ENCODE measurements at regions not wholly inside any gene's neighbourhood (a gene's known extent, or its start where the extent isn't known, plus 50 kb on each side); places are given as distances from the start of the nearest gene placed in this dataset.

- no peaks in the 10 kb centered on the region for H3K27me3 ChIP-seq (ENCODE audit: low read depth)
- no peak for DNase-seq
- H3K27ac ChIP-seq: no peak overlapping the region
- no peaks in the 10 kb centered on the region for H3K36me3 ChIP-seq
- TF ChIP-seq CTCF (IDR thresholded peaks at IDR 0.05): no peak
- no peak for ATAC-seq
- H3K9me3 ChIP-seq: no peaks in the 10 kb centered on the region
- intact Hi-C loops (cut with DNase I): no loop called here
- H3K4me1 ChIP-seq: no peaks in the 10 kb centered on the region
- H3K4me3 ChIP-seq: no peak overlapping the region
These were observed 711.8 kb upstream of the UBE2E2 start for GRCh38 chr3:22491344-22491743.

DNA sequence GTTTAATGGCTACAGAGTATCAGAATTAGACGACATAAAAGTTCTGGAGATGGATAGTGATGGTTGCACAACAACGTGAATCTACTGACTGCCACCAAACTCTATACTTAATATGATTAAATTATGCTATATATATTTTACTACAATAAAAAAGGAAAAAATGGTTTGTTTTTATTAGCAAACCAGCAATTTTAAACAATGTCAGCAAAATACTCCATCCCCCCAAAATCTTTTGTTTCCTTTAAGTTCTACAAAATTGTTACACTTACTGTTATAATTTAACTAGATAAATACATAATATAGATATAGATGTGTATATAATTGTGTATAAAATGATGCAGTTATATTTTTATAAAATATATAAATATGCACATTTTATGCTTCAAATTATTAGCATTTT lies 710.8 kb upstream of the UBE2E2 start:
- Histone ChIP-seq H3K27ac (no peak overlapping the region), H3K36me3 (no peaks in the 10 kb centered on the region), H3K4me3 (no peak overlapping the region), H3K9me3 (no peaks in the 10 kb centered on the region), H3K27me3 (ENCODE audit: low read depth) (no peaks in the 10 kb centered on the region), H3K4me1 (no peaks in the 10 kb centered on the region)
- intact Hi-C loops (cut with DNase I): no loop called here
- no peak for TF ChIP-seq CTCF (IDR thresholded peaks at IDR 0.05)
- ATAC-seq: no peak
- no peak for DNase-seq

- Histone ChIP-seq H3K27me3 (ENCODE audit: low read depth) (no peaks in the 10 kb centered on the region), H3K4me1 (no peaks in the 10 kb centered on the region), H3K36me3 (no peaks in the 10 kb centered on the region), H3K27ac (no peak overlapping the region), H3K9me3 (no peaks in the 10 kb centered on the region), H3K4me3 (no peak overlapping the region)
- DNase-seq (no peak), ATAC-seq (no peak)
- TF ChIP-seq CTCF (IDR thresholded peaks at IDR 0.05): no peak
- intact Hi-C loops (cut with DNase I): no loop called here
These were observed 707.9 kb upstream of the UBE2E2 start for GRCh38 chr3:22495241-22495640.

DNA sequence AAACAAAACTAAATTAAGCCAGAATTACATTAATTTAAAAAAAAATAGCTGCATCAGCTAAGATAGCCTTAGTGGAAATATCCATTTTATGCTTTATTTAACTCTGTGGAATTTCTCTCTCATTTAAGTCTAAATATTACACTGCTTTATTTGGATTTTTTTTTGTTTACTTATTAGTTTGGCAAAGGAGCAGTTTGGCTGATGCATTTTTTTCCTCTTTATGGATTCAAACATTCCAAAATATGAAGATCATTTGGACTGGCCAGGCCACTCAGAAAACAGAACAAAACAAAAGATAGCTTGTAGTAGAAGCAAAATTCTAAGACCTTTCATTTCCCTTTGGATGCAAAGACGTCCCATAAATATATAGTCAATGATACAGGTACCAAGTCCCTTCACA lies 707.3 kb upstream of the UBE2E2 start:
- H3K4me1 ChIP-seq: no peaks in the 10 kb centered on the region
- H3K9me3 ChIP-seq: no peaks in the 10 kb centered on the region
- ATAC-seq: no peak
- H3K27ac ChIP-seq: no peak overlapping the region
- no peaks in the 10 kb centered on the region for H3K27me3 ChIP-seq (ENCODE audit: low read depth)
- no peaks in the 10 kb centered on the region for H3K36me3 ChIP-seq
- intact Hi-C loops (cut with DNase I): no loop called here
- no peak for TF ChIP-seq CTCF (IDR thresholded peaks at IDR 0.05)
- DNase-seq: no peak
- no peak overlapping the region for H3K4me3 ChIP-seq

DNA sequence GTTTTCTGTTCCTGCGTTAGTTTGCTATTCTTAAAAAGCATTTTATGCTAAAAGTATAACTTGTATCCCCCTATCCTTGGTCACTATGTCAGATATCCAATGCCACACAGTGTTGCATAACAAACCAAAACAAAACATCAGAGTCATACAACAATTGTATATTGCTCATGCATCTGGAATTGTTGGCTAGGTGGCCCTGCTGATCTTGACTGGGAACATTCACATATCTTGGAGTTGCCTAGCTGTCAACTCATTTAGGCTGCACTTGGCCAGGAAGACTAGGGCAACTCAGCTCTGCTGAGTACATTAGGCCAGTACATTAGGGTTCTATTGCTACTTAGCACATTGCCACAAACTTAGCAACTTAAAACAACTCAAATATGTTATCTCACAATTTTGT lies 706.5 kb upstream of the UBE2E2 start:
- ATAC-seq (no peak), DNase-seq (no peak)
- Histone ChIP-seq H3K27ac (no peak overlapping the region), H3K27me3 (ENCODE audit: low read depth) (no peaks in the 10 kb centered on the region), H3K36me3 (no peaks in the 10 kb centered on the region), H3K9me3 (no peaks in the 10 kb centered on the region), H3K4me3 (no peak overlapping the region), H3K4me1 (no peaks in the 10 kb centered on the region)
- no peak for TF ChIP-seq CTCF (IDR thresholded peaks at IDR 0.05)
- intact Hi-C loops (cut with DNase I): no loop called here

GRCh38 chr3:22506871-22507270 lies 696.3 kb upstream of the UBE2E2 start:
- ATAC-seq: peak; percentile 63 to 77
- no peak overlapping the region for H3K27ac ChIP-seq
- intact Hi-C loops (cut with DNase I): no loop called here
- no peak for TF ChIP-seq CTCF (IDR thresholded peaks at IDR 0.05)
- no peaks in the 10 kb centered on the region for H3K9me3 ChIP-seq
- H3K36me3 ChIP-seq: no peaks in the 10 kb centered on the region
- no peaks in the 10 kb centered on the region for H3K27me3 ChIP-seq (ENCODE audit: low read depth)
- no peak for DNase-seq
- no peak overlapping the region for H3K4me3 ChIP-seq
- no peaks in the 10 kb centered on the region for H3K4me1 ChIP-seq
